H9 (cell line): ENCODE measurements at regions not wholly inside any gene's neighbourhood (a gene's known extent, or its start where the extent isn't known, plus 50 kb on each side); places are given as distances from the start of the nearest gene placed in this dataset.

ENCODE experiments used
- DNase-seq: peaks from one replicate; pipeline ENCODE4 v3.0.0-alpha.2; 2017
- H2AFZ ChIP-seq: one replicate; pipeline ENCODE4 v1.6.1; 2013; ENCODE audit warnings: mild to moderate bottlenecking, low read length, control low read depth, moderate library complexity
- H2AK5ac ChIP-seq: 2 replicates; pipeline ENCODE4 v1.6.1; 2013; ENCODE audit warnings: low read length, control low read depth, mixed read lengths; ENCODE audit not compliant: insufficient read length
- H2BK120ac ChIP-seq: one replicate; pipeline ENCODE4 v1.6.1; 2013; ENCODE audit warnings: low read depth, mild to moderate bottlenecking, low read length, control low read depth, inconsistent platforms; ENCODE audit not compliant: poor library complexity, severe bottlenecking
- H2BK12ac ChIP-seq: 2 replicates; pipeline ENCODE4 v1.6.1; 2013; ENCODE audit warnings: low read length, control low read depth, mixed read lengths, low read depth; ENCODE audit not compliant: insufficient read length
- H2BK15ac ChIP-seq: 2 replicates; pipeline ENCODE4 v1.6.1; 2013; ENCODE audit warnings: low read depth, low read length, control low read depth
- H2BK20ac ChIP-seq: one replicate; pipeline ENCODE4 v1.6.1; 2013; ENCODE audit warnings: low read depth, mild to moderate bottlenecking, low read length, control low read depth, inconsistent platforms; ENCODE audit not compliant: poor library complexity, severe bottlenecking
- H2BK5ac ChIP-seq: 2 replicates; pipeline ENCODE4 v1.6.1; 2013; ENCODE audit warnings: low read length, control low read depth, mixed read lengths; ENCODE audit not compliant: insufficient read length
- H3K14ac ChIP-seq: 2 replicates; pipeline ENCODE4 v1.6.1; 2013; ENCODE audit warnings: low read length, control low read depth; ENCODE audit not compliant: insufficient read depth
- H3K18ac ChIP-seq: 2 replicates; pipeline ENCODE4 v1.6.1; 2013; ENCODE audit warnings: low read depth, mild to moderate bottlenecking, mixed read lengths, low read length, control low read depth; ENCODE audit not compliant: insufficient read length
- H3K23ac ChIP-seq: 2 replicates; pipeline ENCODE4 v1.6.1; 2013; ENCODE audit warnings: low read length, control low read depth, mixed read lengths, low read depth; ENCODE audit not compliant: insufficient read length
- H3K23me2 ChIP-seq: 2 replicates; pipeline ENCODE4 v1.6.1; 2013; ENCODE audit warnings: low read depth, mild to moderate bottlenecking, mixed read lengths, low read length, control low read depth; ENCODE audit not compliant: insufficient read length, poor library complexity, severe bottlenecking
- H3K27ac ChIP-seq: 2 replicates; pipeline ENCODE4 v1.5.1; 2013; ENCODE audit warnings: low read length, control low read depth, mixed read lengths, low read depth; ENCODE audit not compliant: insufficient read length
- H3K27me3 ChIP-seq: 2 replicates; pipeline ENCODE4 v1.6.1; 2013; ENCODE audit warnings: low read length, control low read depth, inconsistent platforms; ENCODE audit not compliant: insufficient read depth
- H3K4ac ChIP-seq: 2 replicates; pipeline ENCODE4 v1.6.1; 2013; ENCODE audit warnings: low read depth, mild to moderate bottlenecking, control low read depth, inconsistent platforms, low read length, moderate library complexity
- H3K4me1 ChIP-seq: 2 replicates; pipeline ENCODE4 v1.6.1; 2013; ENCODE audit warnings: low read length, control low read depth, inconsistent platforms; ENCODE audit not compliant: insufficient read depth
- H3K4me2 ChIP-seq: 2 replicates; pipeline ENCODE4 v1.6.1; 2013; ENCODE audit warnings: low read length, control low read depth, mixed read lengths; ENCODE audit not compliant: insufficient read length, insufficient read depth
- H3K56ac ChIP-seq: 2 replicates; pipeline ENCODE4 v1.6.1; 2013; ENCODE audit warnings: low read depth, mild to moderate bottlenecking, mixed read lengths, low read length, control low read depth; ENCODE audit not compliant: insufficient read length
- H3K79me1 ChIP-seq: 2 replicates; pipeline ENCODE4 v1.6.1; 2013; ENCODE audit warnings: low read depth, mild to moderate bottlenecking, moderate library complexity, low read length, control low read depth, inconsistent platforms; ENCODE audit not compliant: insufficient read depth, poor library complexity, severe bottlenecking
- H3K79me2 ChIP-seq: 2 replicates; pipeline ENCODE4 v1.6.1; 2013; ENCODE audit warnings: low read length, control low read depth, inconsistent platforms; ENCODE audit not compliant: insufficient read depth
- H3K9ac ChIP-seq: 2 replicates; pipeline ENCODE4 v1.6.1; 2013; ENCODE audit warnings: low read length, control low read depth, mixed read lengths; ENCODE audit not compliant: insufficient read length; ENCODE audit errors: extremely low read depth
- H3K9me3 ChIP-seq: one replicate; pipeline ENCODE4 v1.6.1; 2013; ENCODE audit warnings: low read depth, low read length, inconsistent platforms; ENCODE audit not compliant: control insufficient read depth
- H3T11ph ChIP-seq: one replicate; pipeline ENCODE4 v1.6.1; 2013; ENCODE audit warnings: mild to moderate bottlenecking, low read length, control low read depth, inconsistent platforms
- H4K20me1 ChIP-seq: one replicate; pipeline ENCODE4 v1.6.1; 2013; ENCODE audit not compliant: control insufficient read depth, insufficient read length, insufficient read depth
- H4K5ac ChIP-seq: 2 replicates; pipeline ENCODE4 v1.6.1; 2013; ENCODE audit warnings: low read depth, mild to moderate bottlenecking, mixed read lengths, low read length, control low read depth; ENCODE audit not compliant: insufficient read length
- H4K8ac ChIP-seq: replicated peaks from 2 replicates; pipeline ENCODE4 v1.6.1; 2013; ENCODE audit warnings: low read length, control low read depth, mixed read lengths, low read depth; ENCODE audit not compliant: insufficient read length
- H4K91ac ChIP-seq: 2 replicates; pipeline ENCODE4 v1.6.1; 2013; ENCODE audit warnings: low read depth, mild to moderate bottlenecking, moderate library complexity, mixed read lengths, low read length, control low read depth; ENCODE audit not compliant: insufficient read length
- H3K27ac Mint-ChIP-seq, 3 experiments: 2 replicates in 2 of 3; 3 replicates in 1 of 3; pipeline ENCODE4 v1.8.0; 2020 to 2021; ENCODE audit warnings: mixed read lengths in 3 of 3, mild to moderate bottlenecking in 1 of 3, moderate library complexity in 1 of 3
- H3K27me3 Mint-ChIP-seq: 2 replicates; pipeline ENCODE4 v1.8.0; 2021; ENCODE audit warnings: low read depth, mild to moderate bottlenecking, moderate library complexity, mixed read lengths
- H3K36me3 Mint-ChIP-seq, 3 experiments: 2 replicates in 2 of 3; 3 replicates in 1 of 3; pipeline ENCODE4 v1.8.0; 2020 to 2021; ENCODE audit warnings: low read depth in 3 of 3, mixed read lengths in 3 of 3; ENCODE audit not compliant: insufficient read depth in 1 of 3
- H3K4me1 Mint-ChIP-seq, 2 experiments: 2 replicates each; pipeline ENCODE4 v1.8.0; 2020; ENCODE audit warnings: mixed read lengths in 2 of 2
- H3K4me3 Mint-ChIP-seq, 2 experiments: 2 replicates in 1 of 2; 3 replicates in 1 of 2; pipeline ENCODE4 v1.8.0; 2020 to 2021; ENCODE audit warnings: mild to moderate bottlenecking in 2 of 2, mixed read lengths in 2 of 2, moderate library complexity in 1 of 2
- H3K9me3 Mint-ChIP-seq, 2 experiments: 2 replicates in 1 of 2; 3 replicates in 1 of 2; pipeline ENCODE4 v1.8.0; 2020; ENCODE audit warnings: mild to moderate bottlenecking in 2 of 2, mixed read lengths in 2 of 2, moderate library complexity in 1 of 2
- WGBS: extraction: QIAGEN DNeasy Blood & Tissue Kit; methylation state at CpG from one replicate; pipeline ENCODE4 v1.1.7; 2013; ENCODE audit warnings: missing lambda C conversion rate, low lambda C conversion rate, mixed read lengths; ENCODE audit not compliant: insufficient read length; ENCODE audit errors: extremely low coverage; 5-methylcytosine and 5-hydroxymethylcytosine counted together
- TF ChIP-seq, protein P1 (sequence below): fragments of 200-600 bp; sonication (generic); conservative IDR thresholded peaks from 3 replicates; pipeline ENCODE4 v1.8.0; 2021; ENCODE audit warnings: antibody characterized with exemption, mild to moderate bottlenecking

DNA sequence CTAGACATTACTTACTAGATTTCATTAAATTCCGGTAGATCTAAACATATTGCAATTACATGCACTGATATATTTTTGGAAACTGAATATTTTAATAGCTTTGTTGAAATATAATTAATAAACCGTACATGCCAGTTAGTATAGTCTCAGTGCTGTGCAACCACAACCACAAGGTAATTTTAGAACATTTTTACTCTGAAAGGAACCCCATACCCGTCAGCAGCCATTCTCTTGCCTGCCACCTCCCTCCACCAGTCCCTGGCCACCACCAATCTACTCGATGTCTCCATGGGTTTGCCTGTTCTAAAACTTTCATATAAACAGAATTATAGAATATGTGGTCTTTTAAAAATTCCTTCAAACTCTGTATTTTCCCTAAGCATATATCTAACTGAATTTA, 293.9 kb downstream of the THBS2 start:
- no peak overlapping the region for H2BK12ac ChIP-seq
- H2AFZ ChIP-seq, result no peak overlapping the region
- H3K4me1 ChIP-seq, result no peaks in the 10 kb centered on the region
- H2AK5ac ChIP-seq, result no peak overlapping the region
- no peak overlapping the region for H2BK20ac ChIP-seq
- H4K5ac ChIP-seq, result no peak overlapping the region
- H3K14ac ChIP-seq, result no peak overlapping the region
- no peak overlapping the region for H3K4ac ChIP-seq
- no peaks in the 10 kb centered on the region for H4K20me1 ChIP-seq
- no peak overlapping the region for H2BK5ac ChIP-seq
- H3K9ac ChIP-seq, result no peak overlapping the region
- H3K23ac ChIP-seq, result no peak overlapping the region
- H3K27ac Mint-ChIP-seq, result no peak overlapping the region
- H2BK120ac ChIP-seq, result no peak overlapping the region
- H3K23me2 ChIP-seq, result no peaks in the 10 kb centered on the region
- 0 out of 5 replicates have a peak, but pooled peaks cover 0 to 4% of the 10 kb centered on the region in 2 experiments for H3K9me3 Mint-ChIP-seq
- no peak overlapping the region for H3K56ac ChIP-seq
- H4K91ac ChIP-seq, result no peak overlapping the region
- H3K36me3 Mint-ChIP-seq, result no peaks in the 10 kb centered on the region; a peak in 1 of 7 replicates
- TF ChIP-seq, protein P1, sequence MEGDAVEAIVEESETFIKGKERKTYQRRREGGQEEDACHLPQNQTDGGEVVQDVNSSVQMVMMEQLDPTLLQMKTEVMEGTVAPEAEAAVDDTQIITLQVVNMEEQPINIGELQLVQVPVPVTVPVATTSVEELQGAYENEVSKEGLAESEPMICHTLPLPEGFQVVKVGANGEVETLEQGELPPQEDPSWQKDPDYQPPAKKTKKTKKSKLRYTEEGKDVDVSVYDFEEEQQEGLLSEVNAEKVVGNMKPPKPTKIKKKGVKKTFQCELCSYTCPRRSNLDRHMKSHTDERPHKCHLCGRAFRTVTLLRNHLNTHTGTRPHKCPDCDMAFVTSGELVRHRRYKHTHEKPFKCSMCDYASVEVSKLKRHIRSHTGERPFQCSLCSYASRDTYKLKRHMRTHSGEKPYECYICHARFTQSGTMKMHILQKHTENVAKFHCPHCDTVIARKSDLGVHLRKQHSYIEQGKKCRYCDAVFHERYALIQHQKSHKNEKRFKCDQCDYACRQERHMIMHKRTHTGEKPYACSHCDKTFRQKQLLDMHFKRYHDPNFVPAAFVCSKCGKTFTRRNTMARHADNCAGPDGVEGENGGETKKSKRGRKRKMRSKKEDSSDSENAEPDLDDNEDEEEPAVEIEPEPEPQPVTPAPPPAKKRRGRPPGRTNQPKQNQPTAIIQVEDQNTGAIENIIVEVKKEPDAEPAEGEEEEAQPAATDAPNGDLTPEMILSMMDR, result no peak
- no peaks in the 10 kb centered on the region for H3K27me3 ChIP-seq
- WGBS, result no CpG with 5 or more reads among the region's 4 CpGs
- H3K4me1 Mint-ChIP-seq, result peaks cover 0 to 4% of the 10 kb centered on the region in 2 experiments; a peak in 2 of 4 replicates
- H4K8ac ChIP-seq, result no peak overlapping the region
- no peak overlapping the region for H2BK15ac ChIP-seq
- H3K4me3 Mint-ChIP-seq, result no peak overlapping the region
- H3K4me2 ChIP-seq, result no peak overlapping the region
- H3K27me3 Mint-ChIP-seq, result no peaks in the 10 kb centered on the region
- H3K79me2 ChIP-seq, result no peaks in the 10 kb centered on the region
- no peaks in the 10 kb centered on the region for H3K79me1 ChIP-seq
- no peak overlapping the region for H3K27ac ChIP-seq
- no peaks in the 10 kb centered on the region for H3K9me3 ChIP-seq
- H3T11ph ChIP-seq, result no peak overlapping the region
- no peak overlapping the region for H3K18ac ChIP-seq
- DNase-seq, result no peak
